PC-3 (cell line): ENCODE measurements at regions not wholly inside any gene's neighbourhood (a gene's known extent, or its start where the extent isn't known, plus 50 kb on each side); places are given as distances from the start of the nearest gene placed in this dataset.

Source experiments
- ATAC-seq: fragments of 200-7000 bp; cut with Tn5 transposase; 2 replicates; pipeline ENCODE4 v1.9.1; 2020; ENCODE audit warnings: mild to moderate bottlenecking, moderate library complexity
- BruUV-seq: library from RNA; stranded (reverse); fragments of 400-500 nt; replicated peaks from 2 replicates; lab custom pipeline; 2021; lab: Mats Ljungman, UMichigan
- CTCF ChIA-PET: fragments of 300-600 bp; sonication (Branson Sonifier 250); formaldehyde crosslinking; loops from one replicate; lab custom pipeline; 2022; ENCODE audit warnings: antibody characterized with exemption; lab: Charles Lee
- POLR2A ChIA-PET: fragments of 300-600 bp; sonication (Branson Sonifier 250); formaldehyde crosslinking; loops from one replicate; lab custom pipeline; 2022; ENCODE audit warnings: antibody characterized with exemption; ENCODE audit not compliant: unreplicated experiment; lab: Charles Lee
- DNase-seq: peaks from one replicate; pipeline ENCODE4 v3.0.0-alpha.2; 2015
- H2AFZ ChIP-seq: fragments of 300-600 bp; sonication (generic); 2 replicates; pipeline ENCODE4 v1.6.0; 2016; ENCODE audit warnings: antibody characterized with exemption, low read length
- H3F3A ChIP-seq: fragments of 300-600 bp; sonication (generic); one replicate; pipeline ENCODE4 v1.6.0; 2017; ENCODE audit warnings: antibody characterized with exemption, low read length, control low read depth, mild to moderate bottlenecking; ENCODE audit not compliant: unreplicated experiment
- H3K27ac ChIP-seq: fragments of 300-600 bp; sonication (generic); 2 replicates; pipeline ENCODE4 v1.5.1; 2016; ENCODE audit warnings: mild to moderate bottlenecking, low read length
- H3K27me3 ChIP-seq: fragments of 300-600 bp; sonication (generic); 2 replicates; pipeline ENCODE4 v1.6.1; 2016; ENCODE audit warnings: low read length, mixed read lengths
- H3K36me3 ChIP-seq: fragments of 300-600 bp; sonication (generic); 2 replicates; pipeline ENCODE4 v1.6.1; 2016; ENCODE audit warnings: low read depth, mixed run types, low read length, mixed read lengths
- H3K4me1 ChIP-seq: fragments of 300-600 bp; sonication (generic); 2 replicates; pipeline ENCODE4 v1.5.1; 2016; ENCODE audit warnings: low read length; ENCODE audit not compliant: insufficient read depth
- H3K4me2 ChIP-seq: fragments of 300-600 bp; sonication (generic); 2 replicates; pipeline ENCODE4 v1.6.0; 2016; ENCODE audit warnings: low read length
- H3K4me3 ChIP-seq: fragments of 300-600 bp; sonication (generic); 2 replicates; pipeline ENCODE4 v1.5.1; 2016; ENCODE audit warnings: mild to moderate bottlenecking, low read length, mixed read lengths
- H3K79me2 ChIP-seq: fragments of 300-600 bp; sonication (generic); 2 replicates; pipeline ENCODE4 v1.6.1; 2017; ENCODE audit warnings: low read length, mixed read lengths
- H3K9ac ChIP-seq: fragments of 300-600 bp; sonication (generic); 2 replicates; pipeline ENCODE4 v1.6.0; 2016; ENCODE audit warnings: mild to moderate bottlenecking, low read length
- H3K9me2 ChIP-seq: fragments of 300-600 bp; sonication (generic); replicated peaks from 2 replicates; pipeline ENCODE4 v1.6.1; 2016; ENCODE audit warnings: mixed run types, low read length, mixed read lengths
- H3K9me3 ChIP-seq: fragments of 300-600 bp; sonication (generic); 2 replicates; pipeline ENCODE4 v1.6.1; 2016; ENCODE audit warnings: low read length, mixed read lengths
- H4K20me1 ChIP-seq: fragments of 300-600 bp; sonication (generic); 2 replicates; pipeline ENCODE4 v1.6.1; 2016; ENCODE audit warnings: low read length, mixed read lengths
- EZH2 ChIP-seq: fragments of 300-600 bp; sonication (generic); IDR thresholded peaks from one replicate; pipeline ENCODE4 v1.6.1; 2017; ENCODE audit warnings: antibody characterized with exemption, mild to moderate bottlenecking, low read length; ENCODE audit not compliant: unreplicated experiment
- EZH2phosphoT487 ChIP-seq: fragments of 300-600 bp; sonication (generic); IDR thresholded peaks from 2 replicates; pipeline ENCODE4 v1.6.1; 2018; ENCODE audit warnings: mild to moderate bottlenecking, antibody characterized with exemption, low read length, borderline replicate concordance
- intact Hi-C: fragments of 100-400 bp; cut with micrococcal nuclease; formaldehyde crosslinking; loops from 2 replicates; pipeline ENCODE4 v1.9.0; 2023
- TF ChIP-seq, protein P1 (sequence below): fragments of 300-600 bp; sonication (generic); conservative IDR thresholded peaks from 2 replicates; pipeline ENCODE4 v1.5.1; 2017; ENCODE audit warnings: antibody characterized with exemption, low read depth, mild to moderate bottlenecking, low read length

DNA sequence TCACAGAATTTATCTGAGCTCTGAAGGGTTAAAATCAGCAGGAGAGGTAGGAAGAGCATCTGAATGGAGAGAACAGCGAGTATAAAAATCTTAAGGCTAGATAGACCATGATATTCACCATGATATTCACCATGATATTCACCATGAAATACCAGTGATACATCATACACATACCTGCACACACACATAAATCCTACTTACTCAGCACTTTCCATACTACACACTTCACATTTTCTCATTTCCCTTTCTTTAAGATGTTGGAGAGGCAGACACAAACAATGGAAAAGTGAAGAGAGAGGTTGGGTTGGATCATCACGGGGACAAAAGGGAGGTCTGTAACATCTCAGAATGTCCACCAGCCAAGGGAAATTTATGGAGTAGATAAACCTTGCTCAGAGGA lies 66.4 kb upstream of the ATP10B start:
- POLR2A ChIA-PET, result no interaction called here

DNA sequence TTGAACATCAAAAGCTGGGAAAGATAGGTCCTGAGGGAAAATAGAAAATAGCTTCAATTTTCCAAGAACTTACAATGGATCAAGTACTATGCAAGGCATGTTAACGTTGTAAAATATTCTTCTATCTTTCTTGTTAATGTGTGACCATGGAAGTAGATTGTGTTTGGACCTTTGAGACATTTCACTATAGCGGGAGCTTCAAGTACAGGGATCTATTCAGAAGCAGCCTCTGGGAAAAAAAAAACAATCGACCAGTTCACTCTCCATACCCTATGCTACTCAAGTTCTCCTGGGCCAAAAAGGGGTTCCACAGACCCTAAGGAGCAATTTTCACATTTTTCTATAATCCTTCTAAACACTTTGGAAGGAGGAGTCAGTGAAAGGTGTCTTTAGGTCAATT lies 54.1 kb upstream of the ATP10B start:
- Histone ChIP-seq H3K9me2 (no peaks in the 10 kb centered on the region), H3K36me3 (no peaks in the 10 kb centered on the region), H3K27ac (no peak overlapping the region), H4K20me1 (no peaks in the 10 kb centered on the region), H3K79me2 (no peaks in the 10 kb centered on the region), H3K9me3 (0 out of 2 replicates have a peak, but pooled peaks cover 9% of the 10 kb centered on the region), H3K4me1 (no peaks in the 10 kb centered on the region), H3K4me3 (no peak overlapping the region), H3K27me3 (no peaks in the 10 kb centered on the region), H3F3A (no peaks in the 10 kb centered on the region), H3K4me2 (no peak overlapping the region), H2AFZ (no peak overlapping the region), H3K9ac (no peak overlapping the region)
- POLR2A ChIA-PET, result no interaction called here
- no peak for DNase-seq
- intact Hi-C loops, result no loop called here
- CTCF ChIA-PET, result no interaction called here
- TF ChIP-seq, protein P1, sequence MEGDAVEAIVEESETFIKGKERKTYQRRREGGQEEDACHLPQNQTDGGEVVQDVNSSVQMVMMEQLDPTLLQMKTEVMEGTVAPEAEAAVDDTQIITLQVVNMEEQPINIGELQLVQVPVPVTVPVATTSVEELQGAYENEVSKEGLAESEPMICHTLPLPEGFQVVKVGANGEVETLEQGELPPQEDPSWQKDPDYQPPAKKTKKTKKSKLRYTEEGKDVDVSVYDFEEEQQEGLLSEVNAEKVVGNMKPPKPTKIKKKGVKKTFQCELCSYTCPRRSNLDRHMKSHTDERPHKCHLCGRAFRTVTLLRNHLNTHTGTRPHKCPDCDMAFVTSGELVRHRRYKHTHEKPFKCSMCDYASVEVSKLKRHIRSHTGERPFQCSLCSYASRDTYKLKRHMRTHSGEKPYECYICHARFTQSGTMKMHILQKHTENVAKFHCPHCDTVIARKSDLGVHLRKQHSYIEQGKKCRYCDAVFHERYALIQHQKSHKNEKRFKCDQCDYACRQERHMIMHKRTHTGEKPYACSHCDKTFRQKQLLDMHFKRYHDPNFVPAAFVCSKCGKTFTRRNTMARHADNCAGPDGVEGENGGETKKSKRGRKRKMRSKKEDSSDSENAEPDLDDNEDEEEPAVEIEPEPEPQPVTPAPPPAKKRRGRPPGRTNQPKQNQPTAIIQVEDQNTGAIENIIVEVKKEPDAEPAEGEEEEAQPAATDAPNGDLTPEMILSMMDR, result no peak
- TF ChIP-seq EZH2phosphoT487, result no peak
- TF ChIP-seq EZH2, result no peak
- no peak for ATAC-seq
- no TSS peak for BruUV-seq

More for the DNA sequence above, 66.4 kb upstream of the ATP10B start:
- no peaks in the 10 kb centered on the region for H3K27me3 ChIP-seq
- H3K9ac ChIP-seq, result no peak overlapping the region
- 0 out of 2 replicates have a peak, but pooled peaks cover 7% of the 10 kb centered on the region for H3K9me3 ChIP-seq
- no peaks in the 10 kb centered on the region for H3K4me1 ChIP-seq
- no peak for DNase-seq
- CTCF ChIA-PET, result no interaction called here
- no peak overlapping the region for H3K4me2 ChIP-seq
- H3K36me3 ChIP-seq, result no peaks in the 10 kb centered on the region; the same call in 1 of the 2 replicates
- no peak overlapping the region for H2AFZ ChIP-seq
- no peaks in the 10 kb centered on the region for H3K79me2 ChIP-seq
- no peak overlapping the region for H3K27ac ChIP-seq
- ATAC-seq, result no peak
- TF ChIP-seq, protein P1, result no peak
- no peak for TF ChIP-seq EZH2phosphoT487
- TF ChIP-seq EZH2, result no peak
- H3K9me2 ChIP-seq, result no peaks in the 10 kb centered on the region
- no peaks in the 10 kb centered on the region for H3F3A ChIP-seq
- H4K20me1 ChIP-seq, result no peaks in the 10 kb centered on the region
- no TSS peak for BruUV-seq
- H3K4me3 ChIP-seq, result no peak overlapping the region
- intact Hi-C loops, result no loop called here

DNA sequence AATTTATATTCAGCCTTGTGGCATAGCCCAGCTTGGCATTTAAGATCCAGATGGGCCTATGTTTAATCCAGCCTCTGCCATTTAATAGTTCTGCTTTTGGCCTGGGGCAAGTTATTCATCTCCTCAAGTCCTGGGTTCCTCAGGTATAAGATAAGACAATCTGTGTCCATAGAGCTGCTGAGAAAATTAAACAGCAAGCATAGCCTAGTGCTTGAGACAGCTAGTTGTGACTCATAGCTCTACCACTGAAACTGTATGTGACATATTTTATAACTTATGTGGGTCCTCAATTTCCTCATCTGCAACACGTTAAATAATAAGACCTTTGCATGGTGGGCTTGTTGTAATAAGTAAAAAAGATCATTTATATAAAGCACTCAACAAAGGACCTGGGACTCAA lies 53.3 kb upstream of the ATP10B start:
- ATAC-seq, result no peak
- H3K36me3 ChIP-seq, result no peaks in the 10 kb centered on the region
- H3K9me2 ChIP-seq, result no peaks in the 10 kb centered on the region
- no peaks in the 10 kb centered on the region for H3K4me1 ChIP-seq
- POLR2A ChIA-PET, result no interaction called here
- intact Hi-C loops, result no loop called here
- TF ChIP-seq EZH2, result no peak
- no peaks in the 10 kb centered on the region for H3F3A ChIP-seq
- H3K27ac ChIP-seq, result no peak overlapping the region
- 0 out of 2 replicates have a peak, but pooled peaks cover 9% of the 10 kb centered on the region for H3K9me3 ChIP-seq
- no peak overlapping the region for H3K9ac ChIP-seq
- H3K4me2 ChIP-seq, result no peak overlapping the region
- H2AFZ ChIP-seq, result no peak overlapping the region
- H4K20me1 ChIP-seq, result no peaks in the 10 kb centered on the region
- DNase-seq, result no peak
- no TSS peak for BruUV-seq
- CTCF ChIA-PET, result no interaction called here
- H3K27me3 ChIP-seq, result no peaks in the 10 kb centered on the region
- no peak overlapping the region for H3K4me3 ChIP-seq
- no peaks in the 10 kb centered on the region for H3K79me2 ChIP-seq
